ENCODE measurements at regions not wholly inside any gene's neighbourhood (a gene's known extent, or its start where the extent isn't known, plus 50 kb on each side); places are given as distances from the start of the nearest gene placed in this dataset.

GRCh38 chr3:80601479-80601878 lies 833.7 kb upstream of the ROBO1 start:
- TF ChIP-seq POLR2AphosphoS5 (IDR thresholded peaks at IDR 0.05) = no peak
- no peak for TF ChIP-seq CTCF (IDR thresholded peaks at IDR 0.05)

Data from esophagus muscularis mucosa (tissue), 3 donors.